HUES48 (cell line): ENCODE measurements at regions not wholly inside any gene's neighbourhood (a gene's known extent, or its start where the extent isn't known, plus 50 kb on each side); places are given as distances from the start of the nearest gene placed in this dataset.

Experiments
- H3K27ac ChIP-seq: one replicate; pipeline ENCODE4 v1.7.0; 2013; ENCODE audit warnings: low read depth, low read length, inconsistent platforms
- H3K27me3 ChIP-seq: 2 replicates; pipeline ENCODE4 v1.6.1; 2013; ENCODE audit warnings: mild to moderate bottlenecking, low read length; ENCODE audit not compliant: control insufficient read depth, insufficient read depth
- H3K36me3 ChIP-seq: 2 replicates; pipeline ENCODE4 v1.6.1; 2013; ENCODE audit warnings: low read length; ENCODE audit not compliant: control insufficient read depth, insufficient read depth
- H3K4me1 ChIP-seq: 2 replicates; pipeline ENCODE4 v1.6.1; 2013; ENCODE audit warnings: mild to moderate bottlenecking, low read length; ENCODE audit not compliant: control insufficient read depth, insufficient read depth
- H3K4me3 ChIP-seq: 2 replicates; pipeline ENCODE4 v1.5.1; 2013; ENCODE audit warnings: mild to moderate bottlenecking, low read depth, low read length
- H3K9ac ChIP-seq: 2 replicates; pipeline ENCODE4 v1.6.1; 2013; ENCODE audit warnings: mild to moderate bottlenecking, low read depth, low read length, moderate library complexity
- H3K9me3 ChIP-seq: 2 replicates; pipeline ENCODE4 v1.6.1; 2013; ENCODE audit warnings: low read length; ENCODE audit not compliant: control insufficient read depth, insufficient read depth

GRCh38 chr12:62986844-62987243 is 51.9 kb upstream of the PPM1H start:
- Histone ChIP-seq H3K27me3 (no peaks in the 10 kb centered on the region), H3K27ac (no peak overlapping the region), H3K36me3 (no peaks in the 10 kb centered on the region), H3K4me1 (no peaks in the 10 kb centered on the region), H3K4me3 (no peak overlapping the region), H3K9me3 (no peaks in the 10 kb centered on the region), H3K9ac (no peak overlapping the region)
